ENCODE measurements at regions not wholly inside any gene's neighbourhood (a gene's known extent, or its start where the extent isn't known, plus 50 kb on each side); places are given as distances from the start of the nearest gene placed in this dataset.
"Not testable (repeated sequence)": the region's sequence is repeated elsewhere in the genome, so short reads cannot be mapped to it uniquely, and the experiment has no call there.

DNA sequence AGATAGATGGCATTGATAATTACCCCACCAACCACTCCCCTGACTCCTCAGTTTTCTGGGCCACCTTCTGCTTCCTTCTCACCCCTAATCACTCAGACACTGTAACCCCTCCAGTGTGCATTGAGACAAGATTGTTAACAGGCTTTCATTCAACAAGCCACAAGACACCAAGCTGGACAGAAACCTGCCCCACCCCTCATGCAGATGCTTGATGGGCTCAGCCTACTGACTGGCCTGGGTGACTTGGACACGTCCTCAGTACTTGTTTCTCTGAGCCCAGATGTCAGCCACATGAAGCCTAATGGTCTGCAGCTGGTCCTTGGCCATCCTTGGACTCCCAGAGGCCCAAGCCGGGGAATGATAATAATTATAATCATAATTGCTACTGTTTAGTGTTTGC, 71.4 kb upstream of the SMIM23 start:
- no peak for DNase-seq (ENCODE audit: low read depth)

DNA sequence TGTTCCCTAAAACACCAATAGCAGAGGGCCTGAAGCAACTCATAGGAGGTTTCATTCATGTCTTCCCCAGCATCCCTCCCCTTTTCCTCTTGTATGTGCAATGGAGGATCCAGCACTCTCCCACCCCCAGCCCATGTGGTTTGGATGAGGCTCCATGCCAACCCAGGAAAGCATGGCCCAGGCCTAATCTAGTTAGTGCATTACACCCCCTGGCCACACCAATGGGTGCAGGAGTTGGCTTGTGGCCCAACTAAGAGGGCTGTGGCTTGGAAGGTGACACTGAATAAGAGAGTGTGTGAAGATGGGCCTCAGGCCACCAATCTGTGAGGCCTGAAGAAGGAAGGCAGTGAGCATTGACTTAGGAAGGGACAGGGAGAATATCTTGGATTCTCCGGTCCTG, 70.8 kb upstream of the SMIM23 start:
- DNase-seq (ENCODE audit: low read depth): no peak

DNA sequence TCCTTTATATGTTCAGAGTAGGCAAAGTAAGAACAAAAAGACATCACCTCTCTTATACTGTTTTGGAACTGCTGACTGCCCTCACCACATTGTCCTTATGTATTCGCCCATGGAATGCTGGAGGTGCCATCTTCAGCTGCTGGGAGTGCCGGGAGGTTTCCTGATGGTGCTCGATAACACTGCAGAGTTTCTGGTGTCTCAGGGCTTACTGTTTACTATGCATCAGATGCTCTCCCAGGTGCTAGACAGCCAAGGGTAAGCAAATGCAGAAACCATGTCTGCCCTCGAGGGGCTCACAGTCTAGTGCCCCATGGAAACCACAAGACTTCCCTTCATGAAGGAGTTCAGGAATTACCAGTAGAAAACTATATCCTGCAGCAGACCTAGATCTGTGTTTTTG, 70.1 kb upstream of the SMIM23 start:
- no peak for DNase-seq (ENCODE audit: low read depth)

DNA sequence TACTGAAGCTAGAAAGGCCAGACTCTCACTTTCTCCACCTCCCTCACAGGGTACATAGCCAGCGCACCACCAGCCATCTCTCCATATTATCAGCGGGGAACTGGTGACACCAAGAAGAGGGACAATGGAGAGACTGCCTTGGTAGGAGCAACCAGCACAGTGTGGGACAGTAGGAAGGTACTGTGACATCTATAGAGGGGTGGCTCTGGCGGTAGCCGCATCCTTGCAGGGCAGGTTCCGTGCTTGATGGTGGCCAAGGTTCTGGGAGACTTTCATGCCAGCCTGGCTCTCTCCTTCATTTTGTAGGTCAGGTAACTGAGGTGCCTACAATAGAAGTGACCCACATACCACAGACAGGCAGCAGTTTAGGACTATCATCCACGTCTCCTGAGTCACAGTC, 65.5 kb upstream of the SMIM23 start:
- DNase-seq (ENCODE audit: low read depth): no peak

DNA sequence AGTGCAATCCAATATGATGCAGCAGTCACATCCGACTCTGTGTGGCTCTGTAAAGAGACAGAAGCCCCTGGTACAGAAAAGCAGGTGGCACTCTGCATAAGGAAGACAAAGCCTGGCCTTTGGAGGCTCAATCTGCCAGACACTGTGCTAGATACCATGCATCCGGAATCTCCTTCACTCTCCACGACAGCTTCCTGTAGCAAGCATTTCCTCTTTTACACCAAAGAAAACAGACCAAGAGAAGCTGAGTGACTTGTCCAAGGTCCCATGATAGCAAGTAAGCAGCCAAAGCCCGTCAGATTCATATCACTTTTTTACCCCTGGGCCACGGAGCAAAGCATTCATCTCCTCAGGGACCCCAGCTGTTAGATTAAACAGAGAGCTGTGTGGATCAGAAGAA, 64.2 kb upstream of the SMIM23 start:
- no peak for DNase-seq (ENCODE audit: low read depth)

DNA sequence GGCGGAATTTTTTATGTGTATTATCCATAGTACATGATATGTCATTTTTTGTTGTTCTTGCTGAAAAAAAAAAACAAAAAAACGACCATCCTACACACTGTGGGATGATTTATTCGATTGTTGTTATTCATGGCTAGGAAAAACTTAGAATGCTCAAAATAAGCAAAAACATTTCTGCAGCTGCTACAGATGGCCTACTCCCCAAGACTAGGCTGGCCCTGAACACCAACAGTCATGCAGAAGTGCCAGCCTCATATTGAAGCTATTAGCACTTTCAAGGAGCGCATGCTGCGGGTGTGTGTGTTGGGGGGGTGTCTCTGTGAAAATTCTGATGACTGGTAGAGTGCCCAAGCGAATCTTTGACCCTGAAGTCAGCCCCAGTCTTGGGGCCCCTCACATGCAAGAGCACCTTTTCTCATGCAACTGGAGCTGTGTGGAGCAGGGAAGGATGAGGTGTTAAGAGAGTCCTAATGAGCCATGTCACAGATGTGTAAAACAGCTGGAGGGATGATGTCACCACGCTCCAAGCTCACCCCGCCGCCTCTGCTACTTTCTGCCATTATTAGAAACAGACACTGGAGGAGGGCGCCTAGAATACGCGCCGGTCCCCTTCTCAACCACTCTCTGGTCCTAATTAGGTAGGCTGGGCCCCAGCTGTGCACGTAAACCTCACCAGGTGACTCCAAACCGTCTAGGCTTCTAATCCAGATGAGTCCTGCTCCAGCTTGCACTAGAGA, 61.0 kb upstream of the SMIM23 start:
- no peak for DNase-seq (ENCODE audit: low read depth)

DNA sequence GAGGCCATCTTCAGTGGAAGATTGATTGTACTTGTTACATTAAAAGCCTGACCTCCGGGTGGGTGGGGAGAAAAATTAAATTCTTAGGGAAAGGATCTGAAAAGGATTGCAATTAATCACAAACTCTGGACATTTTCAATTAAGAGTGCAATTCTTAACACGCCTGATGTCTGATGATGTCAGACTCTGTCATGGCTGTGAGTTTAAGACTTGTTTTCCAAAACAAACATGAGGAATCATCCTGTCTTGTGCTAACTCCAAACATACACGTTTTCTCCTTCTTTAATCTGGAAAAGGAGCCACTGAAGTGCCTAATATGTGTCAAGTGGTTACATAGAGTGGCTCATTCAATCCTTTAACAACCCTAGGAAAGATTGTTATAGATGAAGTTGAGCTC, 60.4 kb upstream of the SMIM23 start:
- no peak for DNase-seq (ENCODE audit: low read depth)

DNA sequence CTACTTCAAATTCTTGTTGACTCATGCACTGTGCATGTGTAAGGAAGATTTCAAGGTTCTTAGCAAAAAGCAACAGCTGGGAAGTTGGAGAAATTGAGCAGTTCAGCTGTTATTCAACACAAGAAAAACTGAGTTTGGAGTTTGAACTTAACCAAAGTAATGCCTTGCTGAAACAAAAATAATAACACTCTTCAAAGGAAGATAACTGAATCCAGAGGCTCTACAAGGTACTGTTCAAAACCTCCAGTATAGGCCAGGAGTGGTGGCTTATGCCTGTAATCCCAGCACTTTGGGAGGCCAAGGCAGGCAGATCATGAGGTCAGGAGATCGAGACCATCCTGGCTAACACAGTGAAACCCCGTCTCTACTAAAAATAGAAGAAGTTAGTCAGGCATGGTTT, 58.8 kb upstream of the SMIM23 start:
- DNase-seq (ENCODE audit: low read depth): not testable (repeated sequence)

DNA sequence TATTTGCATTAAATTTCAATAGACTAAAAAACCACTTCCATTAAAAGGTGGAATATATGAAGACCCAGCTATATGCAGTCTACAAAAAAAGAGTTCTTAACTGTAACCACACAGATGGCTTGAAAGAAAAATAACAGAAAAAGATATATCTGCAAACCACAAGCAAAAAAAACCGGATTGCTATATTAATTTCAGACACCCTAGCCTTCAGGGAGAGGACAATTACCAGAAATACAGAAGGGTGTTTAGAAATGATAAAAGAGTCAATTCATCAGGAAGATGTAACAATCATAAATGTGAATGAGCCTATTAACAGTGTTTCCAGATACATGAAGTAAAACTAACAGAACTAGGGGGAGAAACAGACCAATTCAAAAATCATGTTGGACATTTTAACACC, 56.9 kb upstream of the SMIM23 start:
- no peak for DNase-seq (ENCODE audit: low read depth)

Measured in stromal cell of bone marrow (primary cell).